Hepatocyte (in vitro differentiated cells): ENCODE measurements at regions not wholly inside any gene's neighbourhood (a gene's known extent, or its start where the extent isn't known, plus 50 kb on each side); places are given as distances from the start of the nearest gene placed in this dataset.

Source experiments
- DNase-seq: peaks from one replicate; pipeline ENCODE4 v3.0.0-alpha.2; 2016; ENCODE audit warnings: low spot score
- H2AFZ ChIP-seq: fragments of 200-600 bp; sonication (generic); 2 replicates; pipeline ENCODE4 v1.6.0; 2016; ENCODE audit warnings: antibody characterized with exemption, mild to moderate bottlenecking
- H3K27ac ChIP-seq: fragments of 200-600 bp; sonication (generic); 2 replicates; pipeline ENCODE4 v1.5.1; 2016; ENCODE audit warnings: mild to moderate bottlenecking
- H3K27me3 ChIP-seq: fragments of 200-600 bp; sonication (generic); 2 replicates; pipeline ENCODE4 v1.6.1; 2016
- H3K36me3 ChIP-seq: fragments of 200-600 bp; sonication (generic); replicated peaks from 2 replicates; pipeline ENCODE4 v1.5.1; 2016; ENCODE audit warnings: low read depth; ENCODE audit not compliant: insufficient read depth
- H3K4me1 ChIP-seq: fragments of 200-600 bp; sonication (generic); 2 replicates; pipeline ENCODE4 v1.5.1; 2016; ENCODE audit warnings: mild to moderate bottlenecking, moderate library complexity; ENCODE audit not compliant: insufficient read depth
- H3K4me2 ChIP-seq: fragments of 200-600 bp; sonication (generic); 2 replicates; pipeline ENCODE4 v1.6.0; 2016
- H3K4me3 ChIP-seq: fragments of 200-600 bp; sonication (generic); 2 replicates; pipeline ENCODE4 v1.5.1; 2016; ENCODE audit warnings: mild to moderate bottlenecking
- H3K79me2 ChIP-seq: fragments of 200-600 bp; sonication (generic); 2 replicates; pipeline ENCODE4 v1.6.0; 2017; ENCODE audit warnings: mild to moderate bottlenecking
- H3K9me2 ChIP-seq: fragments of 200-600 bp; sonication (generic); replicated peaks from 2 replicates; pipeline ENCODE4 v1.6.0; 2017; ENCODE audit warnings: mild to moderate bottlenecking; ENCODE audit not compliant: insufficient read depth
- H3K9me3 ChIP-seq: fragments of 200-600 bp; sonication (generic); 2 replicates; pipeline ENCODE4 v1.5.1; 2016; ENCODE audit warnings: low read depth, mild to moderate bottlenecking
- H4K20me1 ChIP-seq: fragments of 200-600 bp; sonication (generic); 2 replicates; pipeline ENCODE4 v1.6.0; 2016; ENCODE audit warnings: mild to moderate bottlenecking; ENCODE audit not compliant: insufficient read depth, poor library complexity, severe bottlenecking
- EZH2 ChIP-seq: fragments of 200-600 bp; sonication (generic); IDR thresholded peaks from 2 replicates; pipeline ENCODE4 v1.6.1; 2016; ENCODE audit warnings: antibody characterized with exemption, mild to moderate bottlenecking, borderline replicate concordance
- EZH2phosphoT487 ChIP-seq: fragments of 200-600 bp; sonication (generic); IDR thresholded peaks from one replicate; pipeline ENCODE4 v1.6.1; 2018; ENCODE audit warnings: antibody characterized with exemption, mild to moderate bottlenecking, low read depth, moderate library complexity; ENCODE audit not compliant: unreplicated experiment, severe bottlenecking
- WGBS: methylation state at CpG from one replicate; pipeline ENCODE4 v1.1.6; 2016; ENCODE audit warnings: low lambda C conversion rate; ENCODE audit errors: missing lambda C conversion rate; 5-methylcytosine and 5-hydroxymethylcytosine counted together
- TF ChIP-seq, protein P1 (sequence below): fragments of 200-600 bp; sonication (generic); IDR thresholded peaks from 2 replicates; pipeline ENCODE4 v1.5.1; 2016; ENCODE audit warnings: antibody characterized with exemption, mild to moderate bottlenecking; ENCODE audit not compliant: poor library complexity

DNA sequence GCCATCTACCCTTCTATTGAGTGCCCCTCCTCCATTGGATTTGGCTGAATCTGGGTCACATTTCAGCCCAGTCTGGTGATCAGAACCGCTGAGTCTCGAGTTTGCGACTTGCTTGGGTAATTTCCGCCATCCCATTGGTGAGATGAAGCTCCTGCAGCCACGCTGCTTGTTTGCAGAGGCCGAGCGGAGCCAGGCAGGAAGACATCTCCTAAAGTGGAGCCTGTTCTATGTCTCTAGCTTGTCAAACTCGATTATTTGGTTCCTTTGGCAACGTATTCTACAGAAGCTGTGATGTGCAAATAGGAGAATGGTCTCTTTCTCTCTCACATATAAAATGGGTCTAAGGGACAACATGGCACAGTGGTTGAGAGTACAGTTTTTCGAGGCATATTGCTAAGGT is 206.8 kb upstream of the PLXNA2 start:
- Histone ChIP-seq H3K79me2 (no peaks in the 10 kb centered on the region), H2AFZ (peak overlapping the region; percentile 31), H3K4me2 (peak overlapping the region; percentile 54), H4K20me1 (no peaks in the 10 kb centered on the region), H3K9me2 (no peaks in the 10 kb centered on the region), H3K9me3 (no peaks in the 10 kb centered on the region), H3K4me3 (no peak overlapping the region), H3K36me3 (no peaks in the 10 kb centered on the region), H3K27me3 (no peaks in the 10 kb centered on the region), H3K4me1 (peaks cover 20% of the 10 kb centered on the region), H3K27ac (peak overlapping the region; percentile 29)
- TF ChIP-seq, protein P1, sequence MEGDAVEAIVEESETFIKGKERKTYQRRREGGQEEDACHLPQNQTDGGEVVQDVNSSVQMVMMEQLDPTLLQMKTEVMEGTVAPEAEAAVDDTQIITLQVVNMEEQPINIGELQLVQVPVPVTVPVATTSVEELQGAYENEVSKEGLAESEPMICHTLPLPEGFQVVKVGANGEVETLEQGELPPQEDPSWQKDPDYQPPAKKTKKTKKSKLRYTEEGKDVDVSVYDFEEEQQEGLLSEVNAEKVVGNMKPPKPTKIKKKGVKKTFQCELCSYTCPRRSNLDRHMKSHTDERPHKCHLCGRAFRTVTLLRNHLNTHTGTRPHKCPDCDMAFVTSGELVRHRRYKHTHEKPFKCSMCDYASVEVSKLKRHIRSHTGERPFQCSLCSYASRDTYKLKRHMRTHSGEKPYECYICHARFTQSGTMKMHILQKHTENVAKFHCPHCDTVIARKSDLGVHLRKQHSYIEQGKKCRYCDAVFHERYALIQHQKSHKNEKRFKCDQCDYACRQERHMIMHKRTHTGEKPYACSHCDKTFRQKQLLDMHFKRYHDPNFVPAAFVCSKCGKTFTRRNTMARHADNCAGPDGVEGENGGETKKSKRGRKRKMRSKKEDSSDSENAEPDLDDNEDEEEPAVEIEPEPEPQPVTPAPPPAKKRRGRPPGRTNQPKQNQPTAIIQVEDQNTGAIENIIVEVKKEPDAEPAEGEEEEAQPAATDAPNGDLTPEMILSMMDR, result no peak
- TF ChIP-seq EZH2 (no peak), EZH2phosphoT487 (no peak)
- peak; percentile 33 for DNase-seq
- 49% methylated on average over 10 of the region's 10 CpGs for WGBS

DNA sequence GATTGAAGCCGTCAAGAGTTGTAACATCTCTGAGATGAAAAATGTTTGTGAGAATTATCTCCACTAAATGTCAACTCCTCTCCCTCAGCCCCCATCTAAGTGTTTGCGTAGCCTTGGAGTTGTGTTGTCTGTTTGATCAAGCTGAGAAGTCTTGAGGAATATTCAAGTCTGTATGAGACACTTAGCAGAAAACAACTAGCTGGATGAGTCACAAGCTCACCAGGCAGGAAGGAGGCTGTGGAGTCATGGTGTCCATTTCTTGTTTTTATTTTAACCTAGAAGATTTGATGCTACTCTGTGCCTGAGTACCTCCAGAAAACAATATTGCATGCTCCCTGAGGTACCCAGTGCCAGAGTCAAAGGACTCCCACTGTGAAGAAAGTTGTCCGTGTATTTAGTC is 211.6 kb upstream of the PLXNA2 start:
- Histone ChIP-seq H3K4me2 (no peak overlapping the region), H3K27ac (no peak overlapping the region), H3K36me3 (no peaks in the 10 kb centered on the region), H3K9me2 (no peaks in the 10 kb centered on the region), H3K4me1 (peaks cover 5% of the 10 kb centered on the region), H3K4me3 (no peak overlapping the region), H3K9me3 (no peaks in the 10 kb centered on the region), H2AFZ (no peak overlapping the region), H4K20me1 (no peaks in the 10 kb centered on the region), H3K79me2 (no peaks in the 10 kb centered on the region), H3K27me3 (no peaks in the 10 kb centered on the region)
- TF ChIP-seq EZH2, result no peak
- no peak for TF ChIP-seq EZH2phosphoT487
- TF ChIP-seq, protein P1, result no peak
- 56% methylated on average over 3 of the region's 3 CpGs for WGBS
- DNase-seq, result no peak

DNA sequence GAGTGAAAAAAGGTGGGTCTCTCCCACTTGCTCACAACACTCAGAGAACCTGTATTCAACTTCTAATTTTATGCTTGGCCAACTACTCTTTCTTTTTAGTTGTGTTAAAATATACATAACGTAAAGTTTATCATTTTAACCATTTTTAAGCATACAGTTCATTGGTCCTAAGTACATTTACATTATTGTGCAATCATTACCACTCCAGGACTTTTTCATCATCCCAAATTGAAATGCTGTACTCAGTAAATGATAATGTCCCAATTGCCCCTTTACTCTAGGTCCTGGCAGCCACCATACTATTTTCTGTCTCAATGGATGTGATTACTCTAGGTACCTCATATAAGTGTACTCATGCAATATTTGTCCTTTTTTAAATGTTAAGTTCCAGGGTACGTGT is 212.3 kb upstream of the PLXNA2 start:
- Histone ChIP-seq H2AFZ (no peak overlapping the region), H3K27me3 (no peaks in the 10 kb centered on the region), H3K9me3 (no peaks in the 10 kb centered on the region), H3K36me3 (no peaks in the 10 kb centered on the region), H3K27ac (no peak overlapping the region), H4K20me1 (no peaks in the 10 kb centered on the region), H3K79me2 (no peaks in the 10 kb centered on the region), H3K4me3 (no peak overlapping the region), H3K9me2 (no peaks in the 10 kb centered on the region), H3K4me2 (no peak overlapping the region), H3K4me1 (no peaks in the 10 kb centered on the region)
- TF ChIP-seq EZH2, result no peak
- TF ChIP-seq, protein P1, result no peak
- TF ChIP-seq EZH2phosphoT487, result no peak
- DNase-seq, result no peak
- 94% methylated on average over 2 of the region's 2 CpGs for WGBS

DNA sequence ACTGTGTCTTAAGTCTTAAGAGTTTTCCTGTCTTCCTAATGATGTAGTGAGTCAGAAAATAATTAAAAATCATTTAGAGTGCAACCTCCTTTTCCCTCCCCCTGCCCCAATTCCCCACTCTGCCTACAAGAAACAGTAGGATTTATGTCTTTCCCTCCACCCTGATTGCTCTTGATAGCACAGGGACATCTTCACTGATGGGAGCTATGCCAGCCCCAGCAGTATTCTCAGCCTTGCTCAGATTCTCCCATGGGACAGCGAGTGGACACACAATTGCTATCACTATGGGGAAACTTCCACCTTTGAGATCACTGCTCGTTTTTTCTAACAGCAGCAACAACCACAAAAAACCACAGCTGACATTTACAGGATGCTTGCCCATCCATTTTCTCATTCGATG is 216.6 kb upstream of the PLXNA2 start:
- Histone ChIP-seq H3K27me3 (no peaks in the 10 kb centered on the region), H3K4me2 (no peak overlapping the region), H3K36me3 (no peaks in the 10 kb centered on the region), H3K4me1 (no peaks in the 10 kb centered on the region), H4K20me1 (no peaks in the 10 kb centered on the region), H3K9me3 (no peaks in the 10 kb centered on the region), H3K4me3 (no peak overlapping the region), H3K9me2 (no peaks in the 10 kb centered on the region), H3K79me2 (no peaks in the 10 kb centered on the region), H3K27ac (no peak overlapping the region), H2AFZ (no peak overlapping the region)
- TF ChIP-seq, protein P1, result no peak
- TF ChIP-seq EZH2phosphoT487 (no peak), EZH2 (no peak)
- WGBS, result 88% methylated on average over 3 of the region's 3 CpGs
- no peak for DNase-seq
